ENCODE measurements at regions not wholly inside any gene's neighbourhood (a gene's known extent, or its start where the extent isn't known, plus 50 kb on each side); places are given as distances from the start of the nearest gene placed in this dataset.

GRCh38 chr3:154668835-154669234, 238.8 kb upstream of the GPR149 start:
- Mint-ChIP-seq H3K27ac (no peak overlapping the region), H3K4me3 (no peak overlapping the region), H3K4me1 (ENCODE audit: unreplicated experiment) (no peaks in the 10 kb centered on the region), H3K27me3 (no peaks in the 10 kb centered on the region), H3K9me3 (no peaks in the 10 kb centered on the region), H3K36me3 (no peaks in the 10 kb centered on the region)
- DNase-seq (ENCODE audit: extremely low spot score, unreplicated experiment), result no peak
- TF ChIP-seq, protein P1, sequence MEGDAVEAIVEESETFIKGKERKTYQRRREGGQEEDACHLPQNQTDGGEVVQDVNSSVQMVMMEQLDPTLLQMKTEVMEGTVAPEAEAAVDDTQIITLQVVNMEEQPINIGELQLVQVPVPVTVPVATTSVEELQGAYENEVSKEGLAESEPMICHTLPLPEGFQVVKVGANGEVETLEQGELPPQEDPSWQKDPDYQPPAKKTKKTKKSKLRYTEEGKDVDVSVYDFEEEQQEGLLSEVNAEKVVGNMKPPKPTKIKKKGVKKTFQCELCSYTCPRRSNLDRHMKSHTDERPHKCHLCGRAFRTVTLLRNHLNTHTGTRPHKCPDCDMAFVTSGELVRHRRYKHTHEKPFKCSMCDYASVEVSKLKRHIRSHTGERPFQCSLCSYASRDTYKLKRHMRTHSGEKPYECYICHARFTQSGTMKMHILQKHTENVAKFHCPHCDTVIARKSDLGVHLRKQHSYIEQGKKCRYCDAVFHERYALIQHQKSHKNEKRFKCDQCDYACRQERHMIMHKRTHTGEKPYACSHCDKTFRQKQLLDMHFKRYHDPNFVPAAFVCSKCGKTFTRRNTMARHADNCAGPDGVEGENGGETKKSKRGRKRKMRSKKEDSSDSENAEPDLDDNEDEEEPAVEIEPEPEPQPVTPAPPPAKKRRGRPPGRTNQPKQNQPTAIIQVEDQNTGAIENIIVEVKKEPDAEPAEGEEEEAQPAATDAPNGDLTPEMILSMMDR (conservative IDR thresholded peaks at IDR 0.05), result no peak

GRCh38 chr3:154668187-154668586, 238.2 kb upstream of the GPR149 start:
- Mint-ChIP-seq H3K4me1 (ENCODE audit: unreplicated experiment) (no peaks in the 10 kb centered on the region), H3K9me3 (no peaks in the 10 kb centered on the region), H3K4me3 (no peak overlapping the region), H3K27ac (no peak overlapping the region), H3K27me3 (no peaks in the 10 kb centered on the region), H3K36me3 (no peaks in the 10 kb centered on the region)
- TF ChIP-seq, protein P1 (conservative IDR thresholded peaks at IDR 0.05), result no peak
- no peak for DNase-seq (ENCODE audit: extremely low spot score, unreplicated experiment)

- H3K4me1 Mint-ChIP-seq (ENCODE audit: unreplicated experiment), result no peaks in the 10 kb centered on the region
- TF ChIP-seq, protein P1 (conservative IDR thresholded peaks at IDR 0.05), result no peak
- no peak for DNase-seq (ENCODE audit: extremely low spot score, unreplicated experiment)
- no peak overlapping the region for H3K27ac Mint-ChIP-seq
- H3K9me3 Mint-ChIP-seq, result no peaks in the 10 kb centered on the region
- no peaks in the 10 kb centered on the region for H3K27me3 Mint-ChIP-seq
- H3K4me3 Mint-ChIP-seq, result no peak overlapping the region
- no peaks in the 10 kb centered on the region for H3K36me3 Mint-ChIP-seq
These were observed 236.6 kb upstream of the GPR149 start for GRCh38 chr3:154666542-154666941.

- no peak for DNase-seq (ENCODE audit: extremely low spot score, unreplicated experiment)
- Mint-ChIP-seq H3K9me3 (no peaks in the 10 kb centered on the region), H3K27me3 (no peaks in the 10 kb centered on the region), H3K36me3 (no peaks in the 10 kb centered on the region), H3K4me1 (ENCODE audit: unreplicated experiment) (no peaks in the 10 kb centered on the region), H3K27ac (no peak overlapping the region), H3K4me3 (no peak overlapping the region)
- TF ChIP-seq, protein P1 (conservative IDR thresholded peaks at IDR 0.05), result no peak
These were observed 234.7 kb upstream of the GPR149 start for GRCh38 chr3:154664714-154665113.

DNA sequence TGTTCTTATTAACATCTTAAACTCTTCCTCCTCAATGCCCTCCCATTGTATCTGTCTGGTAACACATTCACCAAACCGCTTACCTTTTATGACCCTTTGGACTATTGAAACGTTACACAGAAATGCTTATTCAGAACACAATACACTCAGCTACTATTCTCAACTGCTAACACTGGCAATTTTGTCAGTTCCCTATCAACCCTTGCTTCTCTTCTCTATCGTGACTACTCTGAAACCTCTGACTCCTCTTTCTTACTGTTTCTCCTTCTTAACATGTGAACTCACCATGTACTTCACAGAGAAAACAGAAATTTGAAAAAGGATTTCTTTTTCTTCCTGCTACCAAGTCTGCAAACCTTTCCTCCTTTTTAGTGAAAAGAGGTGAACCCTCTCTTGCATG, 232.9 kb upstream of the GPR149 start:
- no peak for DNase-seq (ENCODE audit: extremely low spot score, unreplicated experiment)
- Mint-ChIP-seq H3K27ac (no peak overlapping the region), H3K9me3 (no peaks in the 10 kb centered on the region)

More for the DNA sequence above, 232.9 kb upstream of the GPR149 start:
- Mint-ChIP-seq H3K4me3 (no peak overlapping the region), H3K36me3 (no peaks in the 10 kb centered on the region), H3K27me3 (no peaks in the 10 kb centered on the region), H3K4me1 (ENCODE audit: unreplicated experiment) (no peaks in the 10 kb centered on the region)
- TF ChIP-seq, protein P1 (conservative IDR thresholded peaks at IDR 0.05), result no peak
